Activated CD8-positive, alpha-beta memory T cell treated with anti-CD3 and anti-CD28 coated beads, Interleukin-2, amount 10 ng/mL, durations not matched to agents 7 days and 5 days (primary cell): ENCODE measurements at regions not wholly inside any gene's neighbourhood (a gene's known extent, or its start where the extent isn't known, plus 50 kb on each side); places are given as distances from the start of the nearest gene placed in this dataset.

Experiments
- ATAC-seq: fragments of 150-1000 bp; cut with Tn5 transposase; one replicate; pipeline ENCODE4 v1.10.0; 2021; ENCODE audit warnings: moderate library complexity
- CTCF ChIA-PET: fragments of 350-600 bp; sonication (Branson Sonifier 250); formaldehyde crosslinking; loops from one replicate; lab custom pipeline; 2021; ENCODE audit warnings: antibody characterized with exemption; lab: Charles Lee
- DNase-seq: peaks from one replicate; pipeline ENCODE4 v3.0.0-alpha.2; 2020
- H3K27ac Mint-ChIP-seq: one replicate; pipeline ENCODE4 v1.8.0; 2021; ENCODE audit warnings: mild to moderate bottlenecking, mixed read lengths
- H3K27me3 Mint-ChIP-seq: one replicate; pipeline ENCODE4 v1.8.0; 2021; ENCODE audit warnings: mixed read lengths
- H3K36me3 Mint-ChIP-seq: one replicate; pipeline ENCODE4 v1.8.0; 2021; ENCODE audit warnings: mild to moderate bottlenecking, mixed read lengths
- H3K4me1 Mint-ChIP-seq: one replicate; pipeline ENCODE4 v1.8.0; 2021; ENCODE audit warnings: mixed read lengths
- H3K4me3 Mint-ChIP-seq: one replicate; pipeline ENCODE4 v1.8.0; 2021; ENCODE audit warnings: mild to moderate bottlenecking, moderate library complexity, mixed read lengths
- H3K9me3 Mint-ChIP-seq: one replicate; pipeline ENCODE4 v1.8.0; 2022; ENCODE audit warnings: low read depth, mixed read lengths

DNA sequence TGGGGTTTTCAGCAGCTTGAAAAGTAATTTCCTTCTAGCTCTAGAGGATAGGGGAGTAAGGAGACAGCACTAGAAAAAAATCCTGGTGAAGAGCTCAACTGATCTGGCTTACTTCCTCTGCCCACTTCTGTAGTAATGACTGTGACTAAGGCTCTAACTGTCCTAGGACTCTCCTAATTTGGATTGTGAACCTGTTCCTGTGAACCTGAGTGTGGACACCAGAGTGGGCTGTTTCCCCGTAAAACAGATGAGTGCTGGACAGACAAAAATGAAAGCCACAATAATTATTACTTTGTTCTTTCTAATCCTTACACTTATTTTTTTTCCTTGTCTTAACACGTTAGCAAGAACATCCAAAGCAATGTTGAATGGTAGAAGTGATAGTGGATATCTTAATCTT is 154.1 kb downstream of the AASDHPPT start:
- DNase-seq (no peak), ATAC-seq (no peak)
- no peak overlapping the region for H3K27ac Mint-ChIP-seq
- no peaks in the 10 kb centered on the region for H3K4me1 Mint-ChIP-seq
- H3K4me3 Mint-ChIP-seq = no peak overlapping the region
- H3K27me3 Mint-ChIP-seq = no peaks in the 10 kb centered on the region
- CTCF ChIA-PET = no interaction called here
- H3K36me3 Mint-ChIP-seq = no peaks in the 10 kb centered on the region
- peaks cover 7% of the 10 kb centered on the region for H3K9me3 Mint-ChIP-seq

DNA sequence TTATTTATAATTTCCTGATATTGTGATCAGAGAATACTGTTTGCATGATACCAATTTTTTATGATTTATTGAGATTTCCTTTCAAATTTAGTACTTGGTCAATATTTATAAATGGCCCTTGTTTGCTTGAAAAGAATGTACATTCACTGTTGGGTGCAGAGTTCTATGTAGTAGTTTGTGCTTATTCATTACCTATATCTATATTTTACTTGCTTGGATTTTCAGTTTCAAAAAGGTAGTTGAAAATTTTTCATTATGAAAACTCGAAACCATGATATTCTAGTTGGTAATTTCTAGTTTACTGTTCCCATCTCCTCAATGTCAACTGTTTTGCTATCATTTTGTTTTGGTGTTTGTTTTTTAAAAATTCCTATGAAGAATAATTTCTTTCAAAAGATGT is 155.7 kb downstream of the AASDHPPT start:
- no peaks in the 10 kb centered on the region for H3K4me1 Mint-ChIP-seq
- H3K27ac Mint-ChIP-seq = no peak overlapping the region
- H3K9me3 Mint-ChIP-seq = peaks cover 4% of the 10 kb centered on the region
- DNase-seq (no peak), ATAC-seq (no peak)
- CTCF ChIA-PET = no interaction called here
- H3K27me3 Mint-ChIP-seq = no peaks in the 10 kb centered on the region
- no peaks in the 10 kb centered on the region for H3K36me3 Mint-ChIP-seq
- H3K4me3 Mint-ChIP-seq = no peak overlapping the region

DNA sequence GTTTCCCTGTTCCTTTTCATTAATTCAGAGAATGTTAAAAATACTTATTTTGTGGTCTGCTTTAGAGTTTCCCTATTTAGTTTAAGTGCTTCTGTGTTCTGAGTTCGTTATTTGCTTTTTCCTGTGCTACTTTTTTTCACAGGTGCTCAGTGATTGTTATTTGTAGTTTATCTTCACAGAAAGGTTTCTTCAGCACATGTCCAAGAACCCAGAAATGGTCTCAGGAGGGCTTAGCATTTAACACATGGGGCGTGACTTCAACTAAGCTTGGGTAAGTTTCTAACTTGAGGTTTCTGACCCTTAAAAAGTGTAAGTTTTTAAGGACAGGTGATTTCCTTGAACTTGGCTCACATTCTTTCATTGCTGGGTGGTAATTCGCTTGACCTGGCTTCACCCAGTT is 157.3 kb downstream of the AASDHPPT start:
- DNase-seq = no peak
- H3K36me3 Mint-ChIP-seq = no peaks in the 10 kb centered on the region
- no peak for ATAC-seq
- CTCF ChIA-PET = no interaction called here
- no peak overlapping the region for H3K4me3 Mint-ChIP-seq
- no peak overlapping the region for H3K27ac Mint-ChIP-seq
- no peaks in the 10 kb centered on the region for H3K27me3 Mint-ChIP-seq
- peaks cover 3% of the 10 kb centered on the region for H3K9me3 Mint-ChIP-seq
- H3K4me1 Mint-ChIP-seq = no peaks in the 10 kb centered on the region

DNA sequence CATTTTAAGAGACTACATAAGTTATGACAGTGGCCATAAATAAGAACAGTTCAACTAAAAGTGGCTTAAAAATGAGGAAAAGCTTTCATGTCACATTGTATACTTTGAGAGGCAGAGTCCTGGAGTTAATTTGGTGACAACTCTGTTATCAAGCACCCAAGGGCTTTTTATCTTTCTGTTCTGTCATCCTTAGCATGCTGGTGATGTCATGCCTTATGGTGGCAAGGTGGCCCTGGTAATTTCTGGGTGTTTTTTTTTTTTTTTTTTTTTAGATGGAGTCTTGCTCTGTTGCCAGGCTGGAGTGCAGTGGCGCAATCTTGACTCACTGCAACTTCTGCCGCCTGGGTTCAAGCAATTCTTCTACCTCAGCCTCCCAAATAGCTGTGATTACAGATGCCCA is 158.8 kb downstream of the AASDHPPT start:
- CTCF ChIA-PET = no interaction called here
- no peak overlapping the region for H3K4me3 Mint-ChIP-seq
- DNase-seq (no peak), ATAC-seq (no peak)
- no peaks in the 10 kb centered on the region for H3K4me1 Mint-ChIP-seq
- H3K27ac Mint-ChIP-seq = no peak overlapping the region
- H3K9me3 Mint-ChIP-seq = no peaks in the 10 kb centered on the region
- H3K27me3 Mint-ChIP-seq = no peaks in the 10 kb centered on the region
- H3K36me3 Mint-ChIP-seq = no peaks in the 10 kb centered on the region

DNA sequence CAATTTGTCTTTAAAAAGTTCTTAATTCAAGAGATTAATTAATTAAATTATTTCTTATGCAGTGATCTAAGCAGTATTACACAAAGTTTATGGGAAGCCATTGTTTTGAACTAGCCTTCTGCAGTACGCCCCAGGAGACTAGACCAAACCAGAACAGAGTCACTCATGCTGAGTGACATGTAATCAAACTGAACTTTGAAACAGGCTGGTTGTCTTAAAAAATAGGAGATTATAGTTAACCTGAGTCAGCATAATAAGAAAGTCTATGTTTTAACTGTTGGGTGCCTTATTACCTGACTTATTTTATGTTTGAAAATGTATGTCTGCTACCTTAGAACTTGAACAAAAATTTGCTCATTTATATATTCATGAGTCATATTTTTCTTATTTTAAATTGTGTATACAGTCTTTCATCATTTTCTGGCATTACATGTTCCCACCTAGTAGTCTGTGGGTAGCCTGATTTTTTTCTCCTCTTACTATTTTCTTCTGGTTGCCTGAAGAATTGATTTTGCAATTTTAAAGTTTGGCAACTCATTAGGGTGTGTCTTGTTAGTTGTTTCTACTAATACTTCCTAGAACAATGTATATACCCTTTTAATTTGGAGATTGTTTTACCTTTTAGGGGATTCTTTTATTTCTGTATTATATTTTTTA is 161.4 kb downstream of the AASDHPPT start:
- Mint-ChIP-seq H3K27ac (no peak overlapping the region), H3K4me1 (no peaks in the 10 kb centered on the region), H3K9me3 (no peaks in the 10 kb centered on the region), H3K36me3 (no peaks in the 10 kb centered on the region), H3K27me3 (no peaks in the 10 kb centered on the region), H3K4me3 (no peak overlapping the region)
- DNase-seq = no peak
- no peak for ATAC-seq
- CTCF ChIA-PET = no interaction called here

DNA sequence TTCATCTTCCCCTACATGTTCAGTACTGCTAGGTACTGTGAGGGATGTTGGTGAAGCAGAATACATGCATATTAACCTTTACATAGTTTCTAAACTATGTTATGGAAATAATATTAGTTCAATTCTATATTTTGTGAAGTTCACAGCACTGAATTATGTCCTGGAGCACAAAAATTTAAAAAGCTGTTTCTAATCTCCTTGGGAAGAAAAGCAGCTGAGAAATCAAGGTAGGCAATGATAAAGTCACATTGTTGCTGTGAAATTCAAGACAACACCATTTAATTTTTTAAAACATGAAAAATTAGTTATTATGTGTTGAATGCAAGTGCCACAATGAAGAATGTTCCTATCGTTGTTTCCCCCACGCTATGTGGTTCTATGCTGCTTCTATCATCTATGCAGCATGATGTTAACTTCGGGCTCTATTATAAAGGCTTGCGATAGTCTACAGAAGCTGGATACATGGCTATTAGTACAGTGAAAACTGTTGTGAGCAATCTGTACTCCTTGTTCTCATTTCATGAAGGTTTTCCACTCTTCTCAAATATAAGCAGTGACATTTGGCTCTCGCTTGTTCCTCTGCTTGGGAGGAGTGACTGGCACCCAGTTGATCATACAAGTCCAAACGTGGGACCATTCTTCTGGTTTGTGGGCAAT is 164.3 kb downstream of the AASDHPPT start:
- Mint-ChIP-seq H3K27me3 (no peaks in the 10 kb centered on the region), H3K9me3 (peaks cover 6% of the 10 kb centered on the region), H3K4me3 (no peak overlapping the region), H3K4me1 (no peaks in the 10 kb centered on the region), H3K36me3 (no peaks in the 10 kb centered on the region), H3K27ac (no peak overlapping the region)
- CTCF ChIA-PET = no interaction called here
- DNase-seq (no peak), ATAC-seq (no peak)

DNA sequence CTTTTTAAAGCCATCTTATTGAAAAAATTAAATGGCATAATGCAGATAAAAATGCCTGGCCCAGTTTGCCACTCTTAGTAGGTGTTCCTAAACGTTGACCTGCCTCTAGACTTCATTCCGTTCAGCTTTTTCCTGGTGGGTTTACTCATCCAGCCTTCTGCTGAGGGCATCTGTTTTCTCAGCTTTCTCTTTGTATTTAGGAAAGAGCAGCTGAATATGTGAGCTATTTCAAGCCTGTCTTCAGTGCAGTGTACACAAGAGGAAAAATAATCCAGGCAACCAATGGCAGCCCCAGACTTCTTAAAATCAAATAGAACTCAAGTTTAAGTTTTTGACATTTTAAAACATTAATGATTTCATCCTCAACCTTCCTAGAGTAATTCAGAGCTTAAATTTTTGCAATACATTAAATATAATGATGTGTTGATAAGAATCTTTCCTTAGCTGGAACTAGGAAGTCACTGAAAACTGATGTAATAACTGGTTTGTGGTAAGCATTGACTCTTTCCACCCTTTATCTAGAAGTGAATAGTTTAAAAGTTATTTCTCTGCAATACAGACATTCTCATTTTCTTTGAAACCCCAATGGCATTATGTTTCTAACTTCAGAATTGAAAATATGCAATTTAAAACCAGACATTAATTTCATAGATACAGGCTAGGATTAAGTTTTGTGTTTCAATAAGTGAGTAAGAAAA is 165.4 kb downstream of the AASDHPPT start:
- Mint-ChIP-seq H3K9me3 (peaks cover 6% of the 10 kb centered on the region), H3K36me3 (no peaks in the 10 kb centered on the region), H3K27me3 (no peaks in the 10 kb centered on the region), H3K4me1 (no peaks in the 10 kb centered on the region), H3K27ac (no peak overlapping the region), H3K4me3 (no peak overlapping the region)
- DNase-seq (no peak), ATAC-seq (no peak)
- CTCF ChIA-PET = no interaction called here

DNA sequence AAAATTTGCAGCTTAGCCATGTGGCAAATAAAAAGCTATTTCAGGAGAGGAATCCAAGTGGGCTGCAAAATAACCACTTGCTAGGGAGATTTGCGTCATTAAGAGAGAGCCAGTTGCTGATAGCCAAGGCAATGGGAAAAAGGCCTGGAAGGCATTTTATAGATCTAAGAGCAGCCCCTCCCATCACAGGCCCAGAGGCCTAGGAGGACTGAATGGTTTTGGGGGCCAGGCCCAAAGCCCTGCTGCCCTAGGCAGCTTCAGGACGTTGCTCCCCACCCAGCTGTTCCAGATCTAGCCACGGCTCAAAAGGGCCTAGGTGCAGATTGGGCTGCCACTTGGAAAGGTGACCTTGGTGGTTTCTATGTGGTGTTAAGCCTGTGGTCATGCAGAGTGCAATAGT is 169.0 kb downstream of the AASDHPPT start:
- H3K4me1 Mint-ChIP-seq = no peaks in the 10 kb centered on the region
- no peaks in the 10 kb centered on the region for H3K36me3 Mint-ChIP-seq
- no peaks in the 10 kb centered on the region for H3K27me3 Mint-ChIP-seq
- H3K4me3 Mint-ChIP-seq = no peak overlapping the region
- H3K9me3 Mint-ChIP-seq = peaks cover 10% of the 10 kb centered on the region
- H3K27ac Mint-ChIP-seq = no peak overlapping the region
- no peak for ATAC-seq
- no peak for DNase-seq
- CTCF ChIA-PET = no interaction called here

DNA sequence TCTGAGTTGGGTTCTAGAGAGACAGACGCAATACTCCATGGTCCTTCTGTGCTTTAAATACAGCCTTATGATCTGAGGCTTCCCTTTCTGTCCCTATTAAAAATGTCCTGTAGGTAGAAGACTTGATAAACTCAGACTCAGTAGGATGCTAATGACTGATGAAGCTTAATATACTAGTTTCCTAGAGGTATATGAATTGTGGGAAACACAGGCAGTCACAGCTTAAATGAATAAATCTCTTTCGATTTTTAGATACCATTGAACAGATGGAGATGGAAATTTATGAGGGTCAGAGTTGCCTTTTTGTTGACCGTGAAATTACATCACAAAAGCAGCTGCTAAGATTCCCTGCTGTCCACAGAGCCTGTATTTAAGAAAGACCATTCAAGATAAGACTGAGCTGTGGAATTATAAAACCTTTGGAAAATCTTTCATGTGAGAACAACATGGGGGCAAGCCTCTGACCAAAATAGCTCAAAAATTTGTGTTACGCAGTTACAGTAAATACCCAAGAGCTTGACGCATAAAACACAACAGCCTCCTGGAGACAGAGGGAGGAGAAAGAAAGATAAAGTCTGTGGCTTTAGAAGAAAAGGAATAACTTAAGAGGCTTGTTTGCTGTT is 172.3 kb downstream of the AASDHPPT start:
- Mint-ChIP-seq H3K4me1 (no peaks in the 10 kb centered on the region), H3K27ac (no peak overlapping the region), H3K36me3 (no peaks in the 10 kb centered on the region), H3K9me3 (peaks cover 10% of the 10 kb centered on the region), H3K4me3 (no peak overlapping the region), H3K27me3 (no peaks in the 10 kb centered on the region)
- CTCF ChIA-PET = no interaction called here
- DNase-seq (no peak), ATAC-seq (no peak)

DNA sequence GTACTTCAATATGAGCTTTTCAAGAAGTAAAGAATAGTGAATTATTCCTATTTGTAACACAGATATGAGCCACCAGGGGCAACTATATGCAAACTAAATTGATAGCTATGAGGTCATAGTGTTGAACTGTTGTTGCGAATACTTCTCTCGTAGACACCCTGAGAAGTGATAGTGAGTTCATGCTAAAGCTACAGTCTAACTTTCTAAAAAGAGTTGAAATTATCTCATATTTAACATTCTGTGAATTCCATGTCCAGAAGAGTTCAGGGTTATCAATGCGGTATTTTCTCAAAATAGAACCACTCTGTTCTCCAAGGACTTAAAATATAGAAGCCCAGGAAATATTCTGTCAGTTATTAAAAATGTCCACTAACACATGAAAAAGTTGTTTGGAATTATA is 185.4 kb downstream of the AASDHPPT start:
- no peak for ATAC-seq
- no peak overlapping the region for H3K27ac Mint-ChIP-seq
- CTCF ChIA-PET = no interaction called here

DNA sequence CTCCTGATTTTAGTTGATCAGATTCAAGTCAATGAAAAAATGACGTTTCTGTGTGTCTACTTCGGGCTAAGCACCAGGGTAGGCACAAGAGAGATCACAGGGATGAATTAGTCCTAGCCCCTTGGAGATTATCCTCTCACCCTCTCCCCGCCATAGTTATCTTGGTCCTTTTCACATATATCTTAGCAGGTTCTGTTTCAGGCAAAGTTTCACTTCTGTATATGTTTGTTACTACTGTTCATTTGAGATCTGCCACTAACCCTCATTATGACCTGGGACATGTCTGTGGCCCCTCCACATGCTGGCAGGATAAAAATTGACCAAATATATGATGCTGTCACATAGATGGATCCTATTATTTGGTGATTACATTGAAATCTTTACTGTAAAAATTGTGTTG is 186.1 kb downstream of the AASDHPPT start:
- no peak overlapping the region for H3K27ac Mint-ChIP-seq
- CTCF ChIA-PET = no interaction called here
- H3K4me3 Mint-ChIP-seq = no peak overlapping the region
- no peaks in the 10 kb centered on the region for H3K36me3 Mint-ChIP-seq
- no peaks in the 10 kb centered on the region for H3K9me3 Mint-ChIP-seq
- H3K4me1 Mint-ChIP-seq = no peaks in the 10 kb centered on the region
- no peak for DNase-seq
- no peaks in the 10 kb centered on the region for H3K27me3 Mint-ChIP-seq
- ATAC-seq = no peak

More for the DNA sequence above, 185.4 kb downstream of the AASDHPPT start:
- no peaks in the 10 kb centered on the region for H3K4me1 Mint-ChIP-seq
- no peaks in the 10 kb centered on the region for H3K27me3 Mint-ChIP-seq
- no peaks in the 10 kb centered on the region for H3K9me3 Mint-ChIP-seq
- no peaks in the 10 kb centered on the region for H3K36me3 Mint-ChIP-seq
- H3K4me3 Mint-ChIP-seq = no peak overlapping the region
- DNase-seq = no peak

DNA sequence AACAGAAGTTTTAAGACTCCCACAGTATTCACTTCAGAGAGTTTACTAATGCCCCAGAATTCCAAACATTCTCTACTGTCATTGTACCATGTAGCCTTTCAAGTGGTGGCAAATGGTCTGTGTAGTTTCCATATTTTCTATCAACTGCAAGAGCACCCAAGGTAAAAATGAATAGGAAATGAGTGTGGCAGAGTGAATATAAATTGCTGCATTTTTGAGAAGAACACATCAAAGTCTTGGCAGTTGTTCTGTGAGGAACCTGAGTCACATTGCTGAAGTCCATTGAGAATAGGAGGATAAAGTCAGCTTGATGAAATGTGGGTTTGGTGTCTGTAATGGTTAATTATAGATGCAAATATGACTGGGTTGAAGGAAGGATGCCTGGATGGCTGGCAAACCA is 193.6 kb downstream of the AASDHPPT start:
- CTCF ChIA-PET = no interaction called here
- ATAC-seq (no peak), DNase-seq (no peak)
- no peaks in the 10 kb centered on the region for H3K9me3 Mint-ChIP-seq
- H3K27ac Mint-ChIP-seq = no peak overlapping the region
- no peak overlapping the region for H3K4me3 Mint-ChIP-seq
- H3K4me1 Mint-ChIP-seq = no peaks in the 10 kb centered on the region
- H3K36me3 Mint-ChIP-seq = no peaks in the 10 kb centered on the region
- H3K27me3 Mint-ChIP-seq = no peaks in the 10 kb centered on the region

DNA sequence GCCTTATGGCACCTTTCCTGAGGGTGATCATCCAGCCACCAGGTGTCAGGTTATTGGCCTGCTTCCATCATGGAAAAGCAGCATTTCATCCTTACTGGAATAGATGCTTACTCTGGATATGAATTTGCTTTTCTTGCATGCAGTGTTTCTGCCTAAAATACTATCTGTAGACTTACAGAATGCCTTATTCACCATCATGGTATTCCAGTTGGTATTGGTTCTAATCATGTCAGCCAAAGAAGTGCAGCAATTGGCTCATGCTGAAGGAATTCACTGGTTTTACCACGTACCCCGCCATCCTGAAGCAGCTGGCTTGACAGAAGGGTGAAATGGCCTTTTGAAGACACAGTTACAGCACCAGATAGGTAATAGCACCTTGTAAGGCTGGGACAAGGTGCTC is 194.2 kb downstream of the AASDHPPT start:
- Mint-ChIP-seq H3K9me3 (no peaks in the 10 kb centered on the region), H3K4me1 (no peaks in the 10 kb centered on the region), H3K27me3 (no peaks in the 10 kb centered on the region), H3K36me3 (no peaks in the 10 kb centered on the region), H3K27ac (no peak overlapping the region), H3K4me3 (no peak overlapping the region)
- DNase-seq (no peak), ATAC-seq (no peak)
- CTCF ChIA-PET = no interaction called here

DNA sequence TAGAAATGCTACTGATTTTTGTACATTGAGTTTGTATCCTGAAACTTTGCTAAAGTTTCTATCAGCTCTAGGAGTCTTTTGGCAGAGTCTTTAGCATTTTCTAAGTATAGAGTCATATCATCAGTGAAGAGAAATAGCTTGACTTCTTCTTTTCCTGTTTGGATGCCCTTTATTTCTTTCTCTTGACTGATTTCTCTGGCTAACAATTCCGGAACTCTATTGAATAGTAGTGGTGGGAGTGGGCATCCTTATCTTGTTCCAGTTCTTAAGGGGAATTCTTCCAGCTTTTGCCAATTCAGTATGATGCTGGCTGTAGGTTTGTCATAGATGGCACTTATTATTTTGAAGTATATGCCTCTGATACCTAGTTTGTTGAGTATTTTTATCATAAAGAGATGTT is 197.7 kb downstream of the AASDHPPT start:
- Mint-ChIP-seq H3K36me3 (no peaks in the 10 kb centered on the region), H3K9me3 (no peaks in the 10 kb centered on the region), H3K27ac (no peak overlapping the region), H3K4me3 (no peak overlapping the region), H3K27me3 (no peaks in the 10 kb centered on the region), H3K4me1 (no peaks in the 10 kb centered on the region)
- CTCF ChIA-PET = interaction anchor here (0.7 kb wide), 1 partner anchor 740 kb away, joined by 3 read pairs; no protein-coding TSS in a partner anchor
- no peak for DNase-seq
- no peak for ATAC-seq
